DND-41 (cell line): ENCODE measurements at regions not wholly inside any gene's neighbourhood (a gene's known extent, or its start where the extent isn't known, plus 50 kb on each side); places are given as distances from the start of the nearest gene placed in this dataset.

Experiments used
- ATAC-seq: fragments of 200-7000 bp; cut with Tn5 transposase; 3 replicates; pipeline ENCODE4 v1.9.1; 2021; ENCODE audit warnings: low read depth; ENCODE audit not compliant: insufficient read depth
- DNase-seq: peaks from one replicate; pipeline ENCODE4 v3.0.0-alpha.2; 2020
- H2AFZ ChIP-seq: 2 replicates; pipeline ENCODE4 v1.6.0; 2012; ENCODE audit warnings: low read depth, low read length
- H3K27ac ChIP-seq: 2 replicates; pipeline ENCODE4 v1.5.1; 2012; ENCODE audit warnings: low read length, inconsistent platforms
- H3K27me3 ChIP-seq: fragments of 200-600 bp; sonication (generic); 2 replicates; pipeline ENCODE4 v1.6.0; 2012; ENCODE audit warnings: low read length, mild to moderate bottlenecking, inconsistent platforms; ENCODE audit not compliant: insufficient read depth, poor library complexity
- H3K36me3 ChIP-seq: 2 replicates; pipeline ENCODE4 v1.5.1; 2012; ENCODE audit warnings: low read length, inconsistent platforms; ENCODE audit not compliant: insufficient read depth
- H3K4me1 ChIP-seq: 2 replicates; pipeline ENCODE4 v1.5.1; 2012; ENCODE audit warnings: mild to moderate bottlenecking, low read length; ENCODE audit not compliant: insufficient read depth
- H3K4me2 ChIP-seq: 2 replicates; pipeline ENCODE4 v1.6.0; 2012; ENCODE audit warnings: mild to moderate bottlenecking, moderate library complexity, low read length, inconsistent platforms; ENCODE audit not compliant: insufficient read depth
- H3K4me3 ChIP-seq, 2 experiments: fragments of 200-600 bp in 1 of 2; shearing (Covaris generic) in 1 of 2; 2 replicates each; pipeline ENCODE4 v1.5.1; 2012 to 2016; ENCODE audit warnings: inconsistent platforms in 2 of 2, low read length in 2 of 2, mild to moderate bottlenecking in 2 of 2, low read depth in 1 of 2, moderate library complexity in 1 of 2
- H3K79me2 ChIP-seq: 2 replicates; pipeline ENCODE4 v1.6.0; 2012; ENCODE audit warnings: low read length, inconsistent platforms; ENCODE audit not compliant: insufficient read depth
- H3K9ac ChIP-seq: 2 replicates; pipeline ENCODE4 v1.6.0; 2012; ENCODE audit warnings: low read depth, mild to moderate bottlenecking, inconsistent platforms, low read length, moderate library complexity
- H3K9me3 ChIP-seq: 2 replicates; pipeline ENCODE4 v1.5.1; 2012; ENCODE audit warnings: low read length, moderate library complexity, mild to moderate bottlenecking, inconsistent platforms; ENCODE audit not compliant: insufficient read depth, severe bottlenecking
- H4K20me1 ChIP-seq: 2 replicates; pipeline ENCODE4 v1.6.0; 2012; ENCODE audit warnings: low read length; ENCODE audit not compliant: insufficient read depth
- EZH2 ChIP-seq: IDR thresholded peaks from 3 replicates; pipeline ENCODE4 v1.6.1; 2012; ENCODE audit warnings: borderline replicate concordance, low read depth, mild to moderate bottlenecking, moderate library complexity, low read length, inconsistent platforms; ENCODE audit not compliant: severe bottlenecking
- TF ChIP-seq, protein P1 (sequence below): IDR thresholded peaks from 2 replicates; pipeline ENCODE4 v1.5.1; 2012; ENCODE audit warnings: borderline replicate concordance, low read length, moderate library complexity, mild to moderate bottlenecking; ENCODE audit not compliant: poor library complexity, severe bottlenecking; ENCODE audit errors: extremely low read depth

DNA sequence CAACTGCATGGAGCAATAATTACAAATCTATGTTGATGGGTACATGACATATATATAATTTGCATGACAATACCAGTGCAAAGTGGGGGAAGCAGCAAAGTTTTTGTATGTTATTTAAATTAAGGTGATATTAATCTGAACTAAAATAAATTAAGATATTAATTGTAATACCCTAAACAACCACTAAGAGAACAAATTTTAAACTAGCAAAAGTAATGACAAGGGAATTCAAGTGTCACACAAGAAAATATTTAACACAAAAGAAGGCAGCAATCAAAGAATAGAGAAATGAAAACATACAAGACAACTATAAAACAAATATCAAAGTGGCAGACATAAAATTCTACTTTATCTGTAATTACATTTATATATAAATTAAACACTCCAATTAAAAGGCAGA, 2003.4 kb downstream of the MAT2B start:
- peaks cover 3% of the 10 kb centered on the region for H3K9me3 ChIP-seq
- H3K27me3 ChIP-seq: no peaks in the 10 kb centered on the region
- H3K36me3 ChIP-seq: no peaks in the 10 kb centered on the region
- no peak for ATAC-seq
- no peaks in the 10 kb centered on the region for H3K79me2 ChIP-seq
- TF ChIP-seq, protein P1, sequence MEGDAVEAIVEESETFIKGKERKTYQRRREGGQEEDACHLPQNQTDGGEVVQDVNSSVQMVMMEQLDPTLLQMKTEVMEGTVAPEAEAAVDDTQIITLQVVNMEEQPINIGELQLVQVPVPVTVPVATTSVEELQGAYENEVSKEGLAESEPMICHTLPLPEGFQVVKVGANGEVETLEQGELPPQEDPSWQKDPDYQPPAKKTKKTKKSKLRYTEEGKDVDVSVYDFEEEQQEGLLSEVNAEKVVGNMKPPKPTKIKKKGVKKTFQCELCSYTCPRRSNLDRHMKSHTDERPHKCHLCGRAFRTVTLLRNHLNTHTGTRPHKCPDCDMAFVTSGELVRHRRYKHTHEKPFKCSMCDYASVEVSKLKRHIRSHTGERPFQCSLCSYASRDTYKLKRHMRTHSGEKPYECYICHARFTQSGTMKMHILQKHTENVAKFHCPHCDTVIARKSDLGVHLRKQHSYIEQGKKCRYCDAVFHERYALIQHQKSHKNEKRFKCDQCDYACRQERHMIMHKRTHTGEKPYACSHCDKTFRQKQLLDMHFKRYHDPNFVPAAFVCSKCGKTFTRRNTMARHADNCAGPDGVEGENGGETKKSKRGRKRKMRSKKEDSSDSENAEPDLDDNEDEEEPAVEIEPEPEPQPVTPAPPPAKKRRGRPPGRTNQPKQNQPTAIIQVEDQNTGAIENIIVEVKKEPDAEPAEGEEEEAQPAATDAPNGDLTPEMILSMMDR: no peak
- no peak for TF ChIP-seq EZH2
- no peak overlapping the region for H3K4me3 ChIP-seq
- H4K20me1 ChIP-seq: no peaks in the 10 kb centered on the region
- no peaks in the 10 kb centered on the region for H3K4me1 ChIP-seq
- no peak overlapping the region for H2AFZ ChIP-seq
- H3K4me2 ChIP-seq: no peak overlapping the region
- H3K9ac ChIP-seq: no peak overlapping the region
- no peak overlapping the region for H3K27ac ChIP-seq
- no peak for DNase-seq

DNA sequence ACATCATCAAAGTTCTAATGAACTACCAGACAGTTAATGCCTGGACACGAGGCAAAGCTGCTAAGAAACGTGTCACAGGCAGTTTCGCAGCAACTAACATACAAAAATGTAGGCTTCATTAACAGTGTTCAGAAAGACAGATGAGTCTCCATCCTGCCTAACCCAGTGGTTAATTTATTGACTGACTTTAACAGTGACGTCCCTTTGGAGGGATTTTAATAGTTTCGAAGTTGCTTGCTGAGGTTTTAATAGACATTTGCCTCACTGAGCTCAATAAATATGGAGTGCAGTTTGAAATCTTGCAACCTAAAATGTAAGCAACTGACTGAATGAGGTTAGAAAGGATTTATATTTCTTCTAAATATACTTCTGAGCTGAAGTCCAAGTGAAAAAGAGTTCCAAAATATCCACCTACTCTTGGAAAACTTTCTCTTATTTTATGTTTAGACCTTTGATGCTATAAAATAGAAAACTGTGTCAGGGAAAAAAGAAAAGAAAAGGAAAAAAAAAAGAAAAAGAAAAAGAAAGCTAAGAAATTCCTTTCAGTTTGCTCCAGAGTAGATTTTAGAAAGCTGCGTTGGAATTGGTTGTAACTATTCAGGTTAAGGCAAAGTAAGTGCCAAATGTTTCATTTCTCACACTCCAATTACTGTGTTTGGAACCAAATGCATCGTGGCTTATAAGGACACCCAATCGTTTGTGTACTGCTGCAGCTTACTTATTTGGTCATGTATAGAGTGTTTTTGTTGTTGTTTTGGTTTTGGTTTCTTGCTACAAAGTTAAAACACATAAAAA, 2016.6 kb downstream of the MAT2B start:
- H3K9me3 ChIP-seq: no peaks in the 10 kb centered on the region
- H4K20me1 ChIP-seq: no peaks in the 10 kb centered on the region
- no peak overlapping the region for H3K4me3 ChIP-seq
- H3K27me3 ChIP-seq: no peaks in the 10 kb centered on the region
- ATAC-seq (no peak), DNase-seq (no peak)
- H2AFZ ChIP-seq: no peak overlapping the region
- H3K9ac ChIP-seq: no peak overlapping the region
- H3K27ac ChIP-seq: no peak overlapping the region
- no peaks in the 10 kb centered on the region for H3K79me2 ChIP-seq
- H3K4me2 ChIP-seq: no peak overlapping the region
- H3K36me3 ChIP-seq: no peaks in the 10 kb centered on the region
- no peaks in the 10 kb centered on the region for H3K4me1 ChIP-seq
- TF ChIP-seq, protein P1: no peak

DNA sequence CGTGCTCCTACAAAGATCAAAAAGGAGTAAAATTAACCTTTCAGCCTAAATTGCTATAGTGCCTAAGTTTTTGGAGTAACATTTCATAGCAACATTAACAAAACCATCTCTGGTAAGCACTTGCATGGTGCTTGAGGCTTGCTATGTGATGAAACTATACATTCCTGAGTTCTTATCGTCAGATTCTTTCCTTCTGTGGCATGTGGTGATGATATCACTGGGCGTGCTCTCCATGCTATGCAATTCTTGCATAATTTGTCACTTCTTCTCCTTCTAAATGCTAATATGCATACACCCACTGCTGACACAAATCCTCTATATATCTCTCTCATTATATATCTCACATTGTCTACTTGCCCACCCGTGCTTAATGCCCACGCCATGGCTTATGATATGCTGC, 2019.9 kb downstream of the MAT2B start:
- Histone ChIP-seq H3K9me3 (no peaks in the 10 kb centered on the region), H3K27me3 (no peaks in the 10 kb centered on the region), H2AFZ (no peak overlapping the region), H4K20me1 (no peaks in the 10 kb centered on the region), H3K36me3 (no peaks in the 10 kb centered on the region), H3K4me1 (no peaks in the 10 kb centered on the region), H3K9ac (no peak overlapping the region), H3K79me2 (no peaks in the 10 kb centered on the region), H3K27ac (no peak overlapping the region), H3K4me2 (no peak overlapping the region), H3K4me3 (no peak overlapping the region)
- DNase-seq (no peak), ATAC-seq (no peak)
- no peak for TF ChIP-seq EZH2
- TF ChIP-seq, protein P1: no peak
